ENCODE measurements at regions not wholly inside any gene's neighbourhood (a gene's known extent, or its start where the extent isn't known, plus 50 kb on each side); places are given as distances from the start of the nearest gene placed in this dataset.
"Not testable (repeated sequence)": the region's sequence is repeated elsewhere in the genome, so short reads cannot be mapped to it uniquely, and the experiment has no call there.

- not testable (repeated sequence) for DNase-seq, ATAC-seq
Measured at GRCh38 chr1:104776-105175, 346.7 kb downstream of the OR4F29 start.

- not testable (repeated sequence) for ATAC-seq, DNase-seq
Measured at GRCh38 chr1:99481-99880, 352.0 kb downstream of the OR4F29 start.

GRCh38 chr1:98811-99210 lies 352.7 kb downstream of the OR4F29 start:
- ATAC-seq, DNase-seq: not testable (repeated sequence)

- not testable (repeated sequence) for ATAC-seq, DNase-seq
Measured at GRCh38 chr1:91279-91678, 360.2 kb downstream of the OR4F29 start.

- not testable (repeated sequence) for ATAC-seq, DNase-seq
Measured at GRCh38 chr1:88110-88509, 363.4 kb downstream of the OR4F29 start.

GRCh38 chr1:79152-79551 lies 372.3 kb downstream of the OR4F29 start:
- DNase-seq, ATAC-seq: not testable (repeated sequence)

- not testable (repeated sequence) for DNase-seq, ATAC-seq
Measured at GRCh38 chr1:65119-65518, 386.4 kb downstream of the OR4F29 start, which contains the start of gene OR4F5. OR4F5 (plus strand) TSS chr1:65419.

GRCh38 chr1:56014-56531 lies 395.4 kb downstream of the OR4F29 start:
- DNase-seq, ATAC-seq: not testable (repeated sequence)

- not testable (repeated sequence) for ATAC-seq, DNase-seq
Measured at GRCh38 chr1:53182-53581, 398.3 kb downstream of the OR4F29 start.

GRCh38 chr1:41965-42466 lies 409.5 kb downstream of the OR4F29 start:
- not testable (repeated sequence) for ATAC-seq, DNase-seq

- not testable (repeated sequence) for ATAC-seq, DNase-seq
Measured at GRCh38 chr1:41197-41596, 410.3 kb downstream of the OR4F29 start.

GRCh38 chr1:29183-29582 lies 422.3 kb downstream of the OR4F29 start:
- not testable (repeated sequence) for DNase-seq, ATAC-seq

- peak; percentile 2 for DNase-seq
- ATAC-seq, result not testable (repeated sequence)
Measured at GRCh38 chr1:17298-17697, 434.2 kb downstream of the OR4F29 start.

GRCh38 chr1:16025-16424 lies 435.5 kb downstream of the OR4F29 start:
- DNase-seq, result peak; percentile 6
- ATAC-seq, result not testable (repeated sequence)

GRCh38 chr1:9941-10717 lies 441.3 kb downstream of the OR4F29 start:
- DNase-seq, result peak; percentile 25
- not testable (repeated sequence) for ATAC-seq
